HEK293 (cell line): ENCODE measurements at regions not wholly inside any gene's neighbourhood (a gene's known extent, or its start where the extent isn't known, plus 50 kb on each side); places are given as distances from the start of the nearest gene placed in this dataset.

Experiments used
- CTCF ChIA-PET: fragments of 350-600 bp; formaldehyde crosslinking; extraction: SDS; loops from one replicate; lab custom pipeline; 2021; ENCODE audit warnings: antibody characterized with exemption; lab: Yijun Ruan, JAX
- POLR2A ChIA-PET: fragments of 300-600 bp; formaldehyde crosslinking; extraction: SDS; loops from one replicate; lab custom pipeline; 2020; ENCODE audit warnings: antibody characterized with exemption, inconsistent platforms; lab: Yijun Ruan, JAX
- H3K27ac ChIP-seq: fragments of 200-500 bp; sonication (Bioruptor generic); 2 replicates; pipeline ENCODE4 v1.5.1; 2014; ENCODE audit warnings: low read depth, low read length, control low read depth, inconsistent platforms; ENCODE audit errors: extremely low read depth
- H3K36me3 ChIP-seq, 2 experiments: fragments of 200-500 bp in 1 of 2; sonication (Bioruptor generic) in 1 of 2; 1 replicate in 1 of 2; 2 replicates in 1 of 2; pipeline ENCODE4 v1.5.1; 2014 to 2017; ENCODE audit warnings: inconsistent platforms in 2 of 2, low read length in 2 of 2; ENCODE audit not compliant: control insufficient read depth in 2 of 2, insufficient read depth in 1 of 2
- H3K4me1 ChIP-seq: fragments of 200-500 bp; sonication (Bioruptor generic); 2 replicates; pipeline ENCODE4 v1.5.1; 2014; ENCODE audit warnings: mild to moderate bottlenecking, low read length, inconsistent platforms; ENCODE audit not compliant: control insufficient read depth, insufficient read depth
- H3K4me3 ChIP-seq: 2 replicates; pipeline ENCODE4 v1.5.1; 2011; ENCODE audit warnings: low read depth, mild to moderate bottlenecking, control low read depth, low read length, moderate library complexity
- H3K9me3 ChIP-seq: fragments of 200-500 bp; sonication (Bioruptor generic); 2 replicates; pipeline ENCODE4 v1.5.1; 2014; ENCODE audit warnings: low read depth, low read length, inconsistent platforms; ENCODE audit not compliant: control insufficient read depth, insufficient read depth
- BCL11A ChIP-seq: fragments of 450-650 bp; formaldehyde crosslinking; IDR thresholded peaks from 2 replicates; pipeline ENCODE4 v1.5.1; 2016; ENCODE audit warnings: low read depth, missing biosample characterization, missing genetic modification characterization
- IKZF3 ChIP-seq: fragments of 450-650 bp; IDR thresholded peaks from 2 replicates; pipeline ENCODE4 v1.5.0; 2018; ENCODE audit warnings: missing biosample characterization, mild to moderate bottlenecking, missing genetic modification characterization, moderate library complexity
- KLF7 ChIP-seq: fragments of 450-650 bp; formaldehyde crosslinking; IDR thresholded peaks from 2 replicates; pipeline ENCODE4 v1.5.1; 2016; ENCODE audit warnings: missing biosample characterization, missing genetic modification characterization, borderline replicate concordance
- MYNN ChIP-seq: fragments of 450-650 bp; formaldehyde crosslinking; IDR thresholded peaks from 2 replicates; pipeline ENCODE4 v1.5.1; 2016; ENCODE audit warnings: missing biosample characterization, missing genetic modification characterization, borderline replicate concordance
- SCRT2 ChIP-seq: fragments of 450-650 bp; formaldehyde crosslinking; IDR thresholded peaks from 2 replicates; pipeline ENCODE4 v1.5.1; 2016; ENCODE audit warnings: missing biosample characterization, missing genetic modification characterization
- SP2 ChIP-seq: fragments of 450-650 bp; formaldehyde crosslinking; IDR thresholded peaks from 2 replicates; pipeline ENCODE4 v1.5.1; 2016; ENCODE audit warnings: missing biosample characterization, missing genetic modification characterization
- SP7 ChIP-seq: fragments of 450-650 bp; formaldehyde crosslinking; IDR thresholded peaks from 2 replicates; pipeline ENCODE4 v1.5.1; 2016; ENCODE audit warnings: missing biosample characterization, missing genetic modification characterization
- TCF7L2 ChIP-seq: IDR thresholded peaks from 2 replicates; pipeline ENCODE4 v1.6.1; 2011; ENCODE audit warnings: low read depth, mild to moderate bottlenecking, inconsistent platforms, low read length, moderate library complexity, borderline replicate concordance
- WT1 ChIP-seq: fragments of 450-650 bp; formaldehyde crosslinking; IDR thresholded peaks from 2 replicates; pipeline ENCODE4 v1.5.1; 2016; ENCODE audit warnings: missing biosample characterization, missing genetic modification characterization
- ZBTB20 ChIP-seq: fragments of 450-650 bp; formaldehyde crosslinking; IDR thresholded peaks from 2 replicates; pipeline ENCODE4 v1.5.1; 2016; ENCODE audit warnings: missing biosample characterization, missing genetic modification characterization
- ZBTB21 ChIP-seq: fragments of 450-650 bp; formaldehyde crosslinking; IDR thresholded peaks from 2 replicates; pipeline ENCODE4 v1.5.1; 2017; ENCODE audit warnings: missing biosample characterization, missing genetic modification characterization
- ZNF19 ChIP-seq: fragments of 450-650 bp; formaldehyde crosslinking; IDR thresholded peaks from 2 replicates; pipeline ENCODE4; 2016; ENCODE audit warnings: missing biosample characterization, missing genetic modification characterization, low read depth
- ZNF335 ChIP-seq: fragments of 450-650 bp; formaldehyde crosslinking; conservative IDR thresholded peaks from 2 replicates; pipeline ENCODE4 v1.5.1; 2016; ENCODE audit warnings: missing biosample characterization, missing genetic modification characterization
- ZNF416 ChIP-seq: fragments of 450-650 bp; formaldehyde crosslinking; IDR thresholded peaks from 2 replicates; pipeline ENCODE4 v1.5.1; 2016; ENCODE audit warnings: missing biosample characterization, missing genetic modification characterization
- ZNF521 ChIP-seq: fragments of 450-650 bp; formaldehyde crosslinking; IDR thresholded peaks from 2 replicates; pipeline ENCODE4 v1.5.1; 2017; ENCODE audit warnings: missing biosample characterization, mild to moderate bottlenecking, missing genetic modification characterization
- ZNF560 ChIP-seq: fragments of 450-650 bp; formaldehyde crosslinking; IDR thresholded peaks from 2 replicates; pipeline ENCODE4 v1.5.1; 2017; ENCODE audit warnings: missing biosample characterization, missing genetic modification characterization, borderline replicate concordance
- ZNF585B ChIP-seq: fragments of 450-650 bp; formaldehyde crosslinking; IDR thresholded peaks from 2 replicates; pipeline ENCODE4 v1.5.1; 2016; ENCODE audit warnings: missing biosample characterization, missing genetic modification characterization
- ZNF626 ChIP-seq: fragments of 450-650 bp; sonication (Bioruptor Pico); formaldehyde crosslinking; IDR thresholded peaks from 2 replicates; pipeline ENCODE4 v1.5.1; 2018; ENCODE audit warnings: missing biosample characterization, missing genetic modification characterization, inconsistent platforms
- ZNF658 ChIP-seq: fragments of 450-650 bp; formaldehyde crosslinking; IDR thresholded peaks from 2 replicates; pipeline ENCODE4; 2016; ENCODE audit warnings: missing biosample characterization, missing genetic modification characterization
- ZNF677 ChIP-seq: fragments of 450-650 bp; IDR thresholded peaks from 2 replicates; pipeline ENCODE4 v1.5.0; 2018; ENCODE audit warnings: missing biosample characterization, mild to moderate bottlenecking, missing genetic modification characterization, moderate library complexity
- ZSCAN30 ChIP-seq: fragments of 450-650 bp; IDR thresholded peaks from 2 replicates; pipeline ENCODE4 v1.5.1; 2018; ENCODE audit warnings: missing biosample characterization, mild to moderate bottlenecking, missing genetic modification characterization, moderate library complexity
- ZXDB ChIP-seq: fragments of 450-650 bp; formaldehyde crosslinking; IDR thresholded peaks from 2 replicates; pipeline ENCODE4 v1.5.1; 2016; ENCODE audit warnings: missing biosample characterization, missing genetic modification characterization
- TF ChIP-seq, protein P1 (sequence below): fragments of 450-650 bp; formaldehyde crosslinking; IDR thresholded peaks from 2 replicates; pipeline ENCODE4 v1.5.1; 2016; ENCODE audit warnings: missing biosample characterization, missing genetic modification characterization
- TF ChIP-seq, protein P2 (sequence below): fragments of 450-650 bp; formaldehyde crosslinking; conservative IDR thresholded peaks from 2 replicates; pipeline ENCODE4 v1.5.1; 2016; ENCODE audit warnings: low read depth, missing biosample characterization, missing genetic modification characterization
- TF ChIP-seq, protein P3 (sequence below): fragments of 450-650 bp; formaldehyde crosslinking; IDR thresholded peaks from 2 replicates; pipeline ENCODE4 v1.5.1; 2016; ENCODE audit warnings: missing biosample characterization, missing genetic modification characterization, low read depth
- TF ChIP-seq, protein P4 (sequence below): fragments of 450-650 bp; formaldehyde crosslinking; IDR thresholded peaks from 2 replicates; pipeline ENCODE4 v1.5.1; 2016; ENCODE audit warnings: missing biosample characterization, missing genetic modification characterization, borderline replicate concordance

DNA sequence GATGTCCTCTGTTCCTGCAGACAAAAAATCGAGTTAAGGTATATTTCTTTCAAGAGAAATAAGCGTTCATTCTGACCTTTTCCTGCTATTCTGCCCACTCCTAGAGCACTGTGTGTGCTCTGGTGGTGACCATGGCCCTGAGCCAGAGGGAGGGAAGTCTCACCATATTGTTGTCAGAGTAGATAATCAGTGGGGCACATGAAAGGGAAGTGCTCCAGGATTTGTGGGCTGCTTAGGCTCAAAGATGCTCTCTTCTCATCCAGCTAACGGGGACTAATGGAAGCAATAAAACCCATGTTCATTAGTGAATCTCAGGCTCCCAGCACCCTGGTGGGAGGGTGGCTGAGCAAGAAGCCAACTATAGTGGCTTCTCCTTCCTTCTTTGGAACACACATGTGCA, 70.7 kb upstream of the EOMES start (continued):
- no peak for TF ChIP-seq ZNF560 (tag by site-specific recombination)
- TF ChIP-seq ZNF19 = no peak
- no peak for TF ChIP-seq ZNF626
- TF ChIP-seq BCL11A = no peak
- no peak for TF ChIP-seq SCRT2 (tag by site-specific recombination)

DNA sequence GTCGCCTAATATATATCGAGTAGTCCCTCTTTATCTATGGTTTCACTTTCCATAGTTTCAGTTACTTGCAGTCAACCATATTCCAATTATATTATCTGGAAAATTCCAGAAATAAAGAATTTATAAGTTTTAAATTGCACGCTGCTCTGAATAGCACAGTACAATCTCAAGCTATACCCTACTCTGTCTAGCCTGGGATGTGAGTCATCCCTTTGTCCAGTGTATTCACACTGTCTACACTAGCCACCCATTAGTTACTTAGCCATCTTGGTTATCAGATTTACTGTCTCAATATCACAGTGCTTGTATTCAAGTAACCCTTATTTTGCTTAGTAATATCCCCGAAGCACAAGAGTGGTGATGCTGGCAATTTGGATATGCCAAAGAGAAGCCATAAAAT, 72.1 kb upstream of the EOMES start:
- Histone ChIP-seq H3K4me3 (no peak overlapping the region), H3K27ac (no peak overlapping the region), H3K36me3 (no peaks in the 10 kb centered on the region), H3K4me1 (no peaks in the 10 kb centered on the region), H3K9me3 (no peaks in the 10 kb centered on the region)
- ChIA-PET CTCF (no interaction called here), POLR2A (no interaction called here)
- TF ChIP-seq SP2 (tag by site-specific recombination) (no peak), ZNF416 (tag by site-specific recombination) (no peak), SP7 (no peak), WT1 (tag by site-specific recombination) (no peak), ZNF677 (tag by site-specific recombination) (no peak), IKZF3 (no peak), ZSCAN30 (tag by site-specific recombination) (no peak), ZXDB (no peak), ZNF335 (tag by site-specific recombination) (no peak)
- TF ChIP-seq, protein P1, sequence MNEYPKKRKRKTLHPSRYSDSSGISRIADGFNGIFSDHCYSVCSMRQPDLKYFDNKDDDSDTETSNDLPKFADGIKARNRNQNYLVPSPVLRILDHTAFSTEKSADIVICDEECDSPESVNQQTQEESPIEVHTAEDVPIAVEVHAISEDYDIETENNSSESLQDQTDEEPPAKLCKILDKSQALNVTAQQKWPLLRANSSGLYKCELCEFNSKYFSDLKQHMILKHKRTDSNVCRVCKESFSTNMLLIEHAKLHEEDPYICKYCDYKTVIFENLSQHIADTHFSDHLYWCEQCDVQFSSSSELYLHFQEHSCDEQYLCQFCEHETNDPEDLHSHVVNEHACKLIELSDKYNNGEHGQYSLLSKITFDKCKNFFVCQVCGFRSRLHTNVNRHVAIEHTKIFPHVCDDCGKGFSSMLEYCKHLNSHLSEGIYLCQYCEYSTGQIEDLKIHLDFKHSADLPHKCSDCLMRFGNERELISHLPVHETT = no peak

DNA sequence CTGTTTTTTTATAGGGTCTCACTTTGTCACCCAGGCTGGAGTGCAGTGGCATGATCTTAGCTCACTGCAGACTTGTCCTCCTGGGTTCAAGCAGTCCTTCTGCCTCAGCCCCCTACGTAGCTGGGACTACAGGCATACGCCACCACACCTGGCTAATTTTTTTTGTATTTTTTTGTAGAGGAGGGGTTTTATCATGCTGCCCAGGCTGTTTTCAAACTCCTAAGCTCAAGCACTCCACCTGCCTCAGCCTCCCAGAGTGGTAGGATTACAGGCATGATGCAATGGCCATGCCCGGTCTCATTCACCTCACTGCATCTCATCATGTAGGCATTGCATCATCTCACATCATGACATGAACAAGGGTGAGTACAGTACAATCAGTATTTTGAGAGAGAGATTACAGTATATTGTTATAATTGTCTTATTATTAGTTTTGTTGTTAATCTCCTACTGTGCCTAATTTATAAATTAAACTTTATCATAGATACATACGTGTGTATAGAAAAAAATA, 74.3 kb upstream of the EOMES start:
- ChIA-PET POLR2A (no interaction called here), CTCF (interaction anchor here (0.7 kb wide), 1 partner anchor 14 kb away, joined by 4 read pairs; no protein-coding TSS in a partner anchor)

More for the DNA sequence above, 74.3 kb upstream of the EOMES start:
- Histone ChIP-seq H3K4me1 (no peaks in the 10 kb centered on the region), H3K27ac (no peak overlapping the region), H3K36me3 (no peaks in the 10 kb centered on the region), H3K9me3 (no peaks in the 10 kb centered on the region), H3K4me3 (no peak overlapping the region)
- TF ChIP-seq KLF7 (tag by site-specific recombination) (no peak), ZNF521 (tag by site-specific recombination) (no peak), ZBTB20 (0 out of 2 replicates have a peak, but pooled peaks have one; percentile 12), IKZF3 (no peak), ZBTB21 (tag by site-specific recombination) (peak; percentile 55), ZNF335 (tag by site-specific recombination) (peak; percentile 62), ZNF658 (no peak), MYNN (no peak), ZNF585B (tag by site-specific recombination) (no peak), TCF7L2 (no peak)
- TF ChIP-seq, protein P2, sequence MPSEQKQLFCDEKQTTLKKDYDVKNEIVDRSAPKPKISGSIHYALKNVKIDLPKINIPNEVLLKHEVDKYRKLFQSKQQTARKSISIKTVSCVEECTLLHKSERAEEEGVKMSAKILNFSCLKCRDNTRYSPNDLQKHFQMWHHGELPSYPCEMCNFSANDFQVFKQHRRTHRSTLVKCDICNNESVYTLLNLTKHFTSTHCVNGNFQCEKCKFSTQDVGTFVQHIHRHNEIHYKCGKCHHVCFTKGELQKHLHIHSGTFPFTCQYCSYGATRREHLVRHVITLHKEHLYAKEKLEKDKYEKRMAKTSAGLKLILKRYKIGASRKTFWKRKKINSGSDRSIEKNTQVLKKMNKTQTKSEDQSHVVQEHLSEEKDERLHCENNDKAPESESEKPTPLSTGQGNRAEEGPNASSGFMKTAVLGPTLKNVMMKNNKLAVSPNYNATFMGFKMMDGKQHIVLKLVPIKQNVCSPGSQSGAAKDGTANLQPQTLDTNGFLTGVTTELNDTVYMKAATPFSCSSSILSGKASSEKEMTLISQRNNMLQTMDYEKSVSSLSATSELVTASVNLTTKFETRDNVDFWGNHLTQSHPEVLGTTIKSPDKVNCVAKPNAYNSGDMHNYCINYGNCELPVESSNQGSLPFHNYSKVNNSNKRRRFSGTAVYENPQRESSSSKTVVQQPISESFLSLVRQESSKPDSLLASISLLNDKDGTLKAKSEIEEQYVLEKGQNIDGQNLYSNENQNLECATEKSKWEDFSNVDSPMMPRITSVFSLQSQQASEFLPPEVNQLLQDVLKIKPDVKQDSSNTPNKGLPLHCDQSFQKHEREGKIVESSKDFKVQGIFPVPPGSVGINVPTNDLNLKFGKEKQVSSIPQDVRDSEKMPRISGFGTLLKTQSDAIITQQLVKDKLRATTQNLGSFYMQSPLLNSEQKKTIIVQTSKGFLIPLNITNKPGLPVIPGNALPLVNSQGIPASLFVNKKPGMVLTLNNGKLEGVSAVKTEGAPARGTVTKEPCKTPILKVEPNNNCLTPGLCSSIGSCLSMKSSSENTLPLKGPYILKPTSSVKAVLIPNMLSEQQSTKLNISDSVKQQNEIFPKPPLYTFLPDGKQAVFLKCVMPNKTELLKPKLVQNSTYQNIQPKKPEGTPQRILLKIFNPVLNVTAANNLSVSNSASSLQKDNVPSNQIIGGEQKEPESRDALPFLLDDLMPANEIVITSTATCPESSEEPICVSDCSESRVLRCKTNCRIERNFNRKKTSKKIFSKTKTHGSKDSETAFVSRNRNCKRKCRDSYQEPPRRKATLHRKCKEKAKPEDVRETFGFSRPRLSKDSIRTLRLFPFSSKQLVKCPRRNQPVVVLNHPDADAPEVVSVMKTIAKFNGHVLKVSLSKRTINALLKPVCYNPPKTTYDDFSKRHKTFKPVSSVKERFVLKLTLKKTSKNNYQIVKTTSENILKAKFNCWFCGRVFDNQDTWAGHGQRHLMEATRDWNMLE (tag by site-specific recombination) = peak; percentile 72
- TF ChIP-seq, protein P3, sequence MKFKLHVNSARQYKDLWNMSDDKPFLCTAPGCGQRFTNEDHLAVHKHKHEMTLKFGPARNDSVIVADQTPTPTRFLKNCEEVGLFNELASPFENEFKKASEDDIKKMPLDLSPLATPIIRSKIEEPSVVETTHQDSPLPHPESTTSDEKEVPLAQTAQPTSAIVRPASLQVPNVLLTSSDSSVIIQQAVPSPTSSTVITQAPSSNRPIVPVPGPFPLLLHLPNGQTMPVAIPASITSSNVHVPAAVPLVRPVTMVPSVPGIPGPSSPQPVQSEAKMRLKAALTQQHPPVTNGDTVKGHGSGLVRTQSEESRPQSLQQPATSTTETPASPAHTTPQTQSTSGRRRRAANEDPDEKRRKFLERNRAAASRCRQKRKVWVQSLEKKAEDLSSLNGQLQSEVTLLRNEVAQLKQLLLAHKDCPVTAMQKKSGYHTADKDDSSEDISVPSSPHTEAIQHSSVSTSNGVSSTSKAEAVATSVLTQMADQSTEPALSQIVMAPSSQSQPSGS = peak; percentile 36; the same call in 1 of the 2 replicates
- TF ChIP-seq, protein P4, sequence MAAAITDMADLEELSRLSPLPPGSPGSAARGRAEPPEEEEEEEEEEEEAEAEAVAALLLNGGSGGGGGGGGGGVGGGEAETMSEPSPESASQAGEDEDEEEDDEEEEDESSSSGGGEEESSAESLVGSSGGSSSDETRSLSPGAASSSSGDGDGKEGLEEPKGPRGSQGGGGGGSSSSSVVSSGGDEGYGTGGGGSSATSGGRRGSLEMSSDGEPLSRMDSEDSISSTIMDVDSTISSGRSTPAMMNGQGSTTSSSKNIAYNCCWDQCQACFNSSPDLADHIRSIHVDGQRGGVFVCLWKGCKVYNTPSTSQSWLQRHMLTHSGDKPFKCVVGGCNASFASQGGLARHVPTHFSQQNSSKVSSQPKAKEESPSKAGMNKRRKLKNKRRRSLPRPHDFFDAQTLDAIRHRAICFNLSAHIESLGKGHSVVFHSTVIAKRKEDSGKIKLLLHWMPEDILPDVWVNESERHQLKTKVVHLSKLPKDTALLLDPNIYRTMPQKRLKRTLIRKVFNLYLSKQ (tag by site-specific recombination) = no peak
